ENCODE measurements at regions not wholly inside any gene's neighbourhood (a gene's known extent, or its start where the extent isn't known, plus 50 kb on each side); places are given as distances from the start of the nearest gene placed in this dataset.

DNA sequence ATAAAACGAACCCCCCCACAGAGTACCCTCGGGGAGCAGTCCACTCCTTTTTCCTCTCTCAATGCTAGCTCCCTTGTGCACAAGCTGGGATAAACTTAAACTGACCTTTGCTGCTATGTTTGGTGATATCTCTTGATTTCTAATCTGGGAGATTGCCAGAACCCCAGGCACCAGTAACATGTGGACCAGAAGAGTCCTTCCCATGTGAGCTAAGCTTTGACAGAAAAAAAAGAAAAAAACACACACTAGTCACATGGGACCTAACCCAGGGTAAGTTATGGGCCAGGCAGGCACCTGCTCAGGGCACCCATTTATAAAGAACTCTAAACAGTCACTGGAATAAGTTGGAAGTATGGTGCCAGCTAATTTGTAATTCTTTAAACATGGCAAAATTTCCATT is 242.6 kb downstream of the EN1 start:
- H2AFZ ChIP-seq (ENCODE audit: low read length), result no peak overlapping the region
- no peaks in the 10 kb centered on the region for H3K9me3 ChIP-seq (ENCODE audit: low read depth, low read length)
- no peaks in the 10 kb centered on the region for H3K79me2 ChIP-seq (ENCODE audit: insufficient read depth, low read length)
- peaks cover 3% of the 10 kb centered on the region for H3K27me3 ChIP-seq (ENCODE audit: insufficient read depth, low read length)
- H3K4me3 ChIP-seq (ENCODE audit: insufficient read depth, low read length), result no peak overlapping the region
- no peaks in the 10 kb centered on the region for H3K4me1 ChIP-seq (ENCODE audit: insufficient read depth, low read length)
- H3K36me3 ChIP-seq (ENCODE audit: insufficient read depth, low read length), result no peaks in the 10 kb centered on the region
- TF ChIP-seq, protein P1, sequence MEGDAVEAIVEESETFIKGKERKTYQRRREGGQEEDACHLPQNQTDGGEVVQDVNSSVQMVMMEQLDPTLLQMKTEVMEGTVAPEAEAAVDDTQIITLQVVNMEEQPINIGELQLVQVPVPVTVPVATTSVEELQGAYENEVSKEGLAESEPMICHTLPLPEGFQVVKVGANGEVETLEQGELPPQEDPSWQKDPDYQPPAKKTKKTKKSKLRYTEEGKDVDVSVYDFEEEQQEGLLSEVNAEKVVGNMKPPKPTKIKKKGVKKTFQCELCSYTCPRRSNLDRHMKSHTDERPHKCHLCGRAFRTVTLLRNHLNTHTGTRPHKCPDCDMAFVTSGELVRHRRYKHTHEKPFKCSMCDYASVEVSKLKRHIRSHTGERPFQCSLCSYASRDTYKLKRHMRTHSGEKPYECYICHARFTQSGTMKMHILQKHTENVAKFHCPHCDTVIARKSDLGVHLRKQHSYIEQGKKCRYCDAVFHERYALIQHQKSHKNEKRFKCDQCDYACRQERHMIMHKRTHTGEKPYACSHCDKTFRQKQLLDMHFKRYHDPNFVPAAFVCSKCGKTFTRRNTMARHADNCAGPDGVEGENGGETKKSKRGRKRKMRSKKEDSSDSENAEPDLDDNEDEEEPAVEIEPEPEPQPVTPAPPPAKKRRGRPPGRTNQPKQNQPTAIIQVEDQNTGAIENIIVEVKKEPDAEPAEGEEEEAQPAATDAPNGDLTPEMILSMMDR (IDR thresholded peaks at IDR 0.05; ENCODE audit: extremely low read depth, low read depth, low read length), result no peak
- H3K27ac ChIP-seq (ENCODE audit: low read depth, low read length), result no peak overlapping the region
- H3K4me2 ChIP-seq (ENCODE audit: insufficient read depth, low read length), result no peak overlapping the region
- H4K20me1 ChIP-seq (ENCODE audit: insufficient read depth, low read length), result no peaks in the 10 kb centered on the region
- no peak for DNase-seq (ENCODE audit: insufficient read length, low spot score, missing footprints)

- Histone ChIP-seq H2AFZ (ENCODE audit: low read length) (no peak overlapping the region), H3K4me1 (ENCODE audit: insufficient read depth, low read length) (no peaks in the 10 kb centered on the region), H3K4me2 (ENCODE audit: insufficient read depth, low read length) (no peak overlapping the region), H3K9me3 (ENCODE audit: low read depth, low read length) (no peaks in the 10 kb centered on the region), H3K27me3 (ENCODE audit: insufficient read depth, low read length) (peaks cover 3% of the 10 kb centered on the region), H3K79me2 (ENCODE audit: insufficient read depth, low read length) (no peaks in the 10 kb centered on the region), H3K36me3 (ENCODE audit: insufficient read depth, low read length) (no peaks in the 10 kb centered on the region), H3K27ac (ENCODE audit: low read depth, low read length) (no peak overlapping the region), H4K20me1 (ENCODE audit: insufficient read depth, low read length) (no peaks in the 10 kb centered on the region), H3K4me3 (ENCODE audit: insufficient read depth, low read length) (no peak overlapping the region)
- no peak for DNase-seq (ENCODE audit: insufficient read length, low spot score, missing footprints)
- TF ChIP-seq, protein P1 (IDR thresholded peaks at IDR 0.05; ENCODE audit: extremely low read depth, low read depth, low read length), result no peak
These were observed 243.1 kb downstream of the EN1 start for GRCh38 chr2:118604371-118604770.

DNA sequence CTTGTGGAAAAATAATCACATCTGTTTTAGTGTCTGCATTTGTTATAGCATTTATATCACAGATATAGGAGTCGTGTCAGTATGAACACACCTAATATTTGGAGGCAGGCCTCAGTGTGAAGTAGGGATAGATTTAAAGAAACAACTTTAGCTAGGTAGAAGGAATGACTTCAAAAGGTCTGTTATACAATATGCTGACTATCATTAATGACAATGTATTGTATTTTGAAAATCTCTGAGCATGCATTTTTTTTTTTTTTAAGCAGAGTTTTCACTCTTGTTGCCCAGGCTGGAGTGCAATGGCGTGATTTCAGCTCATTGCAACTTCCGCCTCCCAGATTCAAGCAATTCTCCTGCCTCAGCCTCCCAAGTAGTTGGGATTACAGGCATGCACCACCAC is 248.3 kb downstream of the EN1 start:
- TF ChIP-seq, protein P1 (IDR thresholded peaks at IDR 0.05; ENCODE audit: extremely low read depth, low read depth, low read length), result no peak
- no peaks in the 10 kb centered on the region for H3K79me2 ChIP-seq (ENCODE audit: insufficient read depth, low read length)
- H3K9me3 ChIP-seq (ENCODE audit: low read depth, low read length), result no peaks in the 10 kb centered on the region
- H3K27me3 ChIP-seq (ENCODE audit: insufficient read depth, low read length), result no peaks in the 10 kb centered on the region
- H4K20me1 ChIP-seq (ENCODE audit: insufficient read depth, low read length), result no peaks in the 10 kb centered on the region
- no peak for DNase-seq (ENCODE audit: insufficient read length, low spot score, missing footprints)
- no peak overlapping the region for H2AFZ ChIP-seq (ENCODE audit: low read length)
- no peaks in the 10 kb centered on the region for H3K4me1 ChIP-seq (ENCODE audit: insufficient read depth, low read length)
- H3K27ac ChIP-seq (ENCODE audit: low read depth, low read length), result no peak overlapping the region
- H3K36me3 ChIP-seq (ENCODE audit: insufficient read depth, low read length), result no peaks in the 10 kb centered on the region
- H3K4me2 ChIP-seq (ENCODE audit: insufficient read depth, low read length), result no peak overlapping the region
- no peak overlapping the region for H3K4me3 ChIP-seq (ENCODE audit: insufficient read depth, low read length)

DNA sequence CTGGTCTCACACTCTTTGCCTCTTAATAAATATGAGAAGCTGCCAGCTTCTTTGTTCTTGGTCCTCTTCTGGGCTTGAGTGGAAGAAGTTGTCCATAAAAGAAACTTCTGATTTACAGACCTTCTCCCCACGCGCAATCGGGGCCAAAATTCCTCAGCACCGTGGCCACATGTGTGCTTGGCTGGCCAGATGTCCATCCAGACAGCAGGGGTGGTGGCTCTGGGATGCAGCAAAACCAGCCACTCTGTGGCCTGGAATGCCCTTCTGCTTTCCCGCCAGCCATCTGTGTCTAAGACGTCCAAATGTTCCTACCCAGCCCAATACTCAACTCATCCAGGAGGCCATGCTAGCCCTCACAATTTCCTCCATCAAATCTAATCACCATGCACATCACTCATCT is 250.8 kb downstream of the EN1 start:
- no peak overlapping the region for H3K27ac ChIP-seq (ENCODE audit: low read depth, low read length)
- H3K4me2 ChIP-seq (ENCODE audit: insufficient read depth, low read length), result no peak overlapping the region
- H3K4me1 ChIP-seq (ENCODE audit: insufficient read depth, low read length), result no peaks in the 10 kb centered on the region
- no peaks in the 10 kb centered on the region for H4K20me1 ChIP-seq (ENCODE audit: insufficient read depth, low read length)
- no peaks in the 10 kb centered on the region for H3K27me3 ChIP-seq (ENCODE audit: insufficient read depth, low read length)
- H3K4me3 ChIP-seq (ENCODE audit: insufficient read depth, low read length), result no peak overlapping the region
- TF ChIP-seq, protein P1 (IDR thresholded peaks at IDR 0.05; ENCODE audit: extremely low read depth, low read depth, low read length), result no peak
- no peaks in the 10 kb centered on the region for H3K79me2 ChIP-seq (ENCODE audit: insufficient read depth, low read length)
- no peaks in the 10 kb centered on the region for H3K9me3 ChIP-seq (ENCODE audit: low read depth, low read length)
- DNase-seq (ENCODE audit: insufficient read length, low spot score, missing footprints), result no peak
- H2AFZ ChIP-seq (ENCODE audit: low read length), result no peak overlapping the region
- H3K36me3 ChIP-seq (ENCODE audit: insufficient read depth, low read length), result no peaks in the 10 kb centered on the region
